Common myeloid progenitor, CD34-positive (primary cell): ENCODE measurements at regions not wholly inside any gene's neighbourhood (a gene's known extent, or its start where the extent isn't known, plus 50 kb on each side); places are given as distances from the start of the nearest gene placed in this dataset.

Source experiments
- CTCF ChIA-PET: fragments of 350-600 bp; sonication (Branson Sonifier 250); formaldehyde crosslinking; loops from one replicate; lab custom pipeline; 2021; ENCODE audit warnings: antibody characterized with exemption; lab: Charles Lee
- POLR2A ChIA-PET: fragments of 350-600 bp; sonication (Branson Sonifier 250); formaldehyde crosslinking; loops from one replicate; lab custom pipeline; 2021; ENCODE audit warnings: antibody characterized with exemption; lab: Charles Lee
- DNase-seq, 3 donors: peaks; one replicate each; pipeline versions ENCODE4 v3.0.0 to v3.0.0-alpha.2; 2013
- H3K27ac ChIP-seq, 2 experiments: 1 replicate in 1 of 2; 2 replicates in 1 of 2; pipeline ENCODE4 v1.7.0; 2013; ENCODE audit warnings: inconsistent platforms in 2 of 2, low read length in 2 of 2, mild to moderate bottlenecking in 2 of 2, low read depth in 1 of 2, moderate library complexity in 1 of 2; ENCODE audit not compliant: severe bottlenecking in 2 of 2, insufficient read depth in 1 of 2, poor library complexity in 1 of 2
- H3K27me3 ChIP-seq, 5 experiments: replicated peaks in 2 of 5; 1 replicate in 3 of 5; 2 replicates in 2 of 5; pipeline versions ENCODE4 v1.6.1 to v1.7.0; 2013; ENCODE audit warnings: low read length in 4 of 5, mild to moderate bottlenecking in 2 of 5, moderate library complexity in 2 of 5, inconsistent platforms in 1 of 5; ENCODE audit not compliant: insufficient read depth in 5 of 5, control insufficient read depth in 4 of 5
- H3K36me3 ChIP-seq, 4 experiments: 1 replicate in 2 of 4; 2 replicates in 2 of 4; pipeline versions ENCODE4 v1.6.1 to v1.7.0; 2013; ENCODE audit warnings: low read length in 3 of 4, control low read depth in 1 of 4, mild to moderate bottlenecking in 1 of 4; ENCODE audit not compliant: control insufficient read depth in 4 of 4, insufficient read depth in 4 of 4
- H3K4me1 ChIP-seq, 4 experiments: 1 replicate in 3 of 4; 2 replicates in 1 of 4; pipeline versions ENCODE4 v1.6.1 to v1.7.1; 2013; ENCODE audit warnings: low read length in 3 of 4, mild to moderate bottlenecking in 3 of 4, control low read depth in 1 of 4, inconsistent platforms in 1 of 4, moderate library complexity in 1 of 4; ENCODE audit not compliant: control insufficient read depth in 4 of 4, insufficient read depth in 4 of 4; ENCODE audit errors: control extremely low read depth in 1 of 4
- H3K4me3 ChIP-seq, 7 experiments: 1 replicate in 4 of 7; 2 replicates in 3 of 7; pipeline versions ENCODE4 v1.5.1 to v1.7.0; 2013; ENCODE audit warnings: mild to moderate bottlenecking in 7 of 7, low read length in 6 of 7, moderate library complexity in 6 of 7, inconsistent platforms in 2 of 7, low read depth in 2 of 7, control low read depth in 1 of 7; ENCODE audit not compliant: insufficient read depth in 4 of 7, control insufficient read depth in 1 of 7; ENCODE audit errors: extremely low read depth in 1 of 7
- H3K9me3 ChIP-seq, 5 experiments: 1 replicate in 4 of 5; 2 replicates in 1 of 5; pipeline versions ENCODE4 v1.6.1 to v1.7.1; 2013; ENCODE audit warnings: low read length in 4 of 5, mild to moderate bottlenecking in 2 of 5, inconsistent platforms in 1 of 5, low read depth in 1 of 5, moderate library complexity in 1 of 5; ENCODE audit not compliant: control insufficient read depth in 4 of 5, insufficient read depth in 2 of 5; ENCODE audit errors: control extremely low read depth in 1 of 5
- WGBS: methylation state at CpG from one replicate; pipeline ENCODE4 v1.1.5; 2013; ENCODE audit not compliant: insufficient coverage; 5-methylcytosine and 5-hydroxymethylcytosine counted together

DNA sequence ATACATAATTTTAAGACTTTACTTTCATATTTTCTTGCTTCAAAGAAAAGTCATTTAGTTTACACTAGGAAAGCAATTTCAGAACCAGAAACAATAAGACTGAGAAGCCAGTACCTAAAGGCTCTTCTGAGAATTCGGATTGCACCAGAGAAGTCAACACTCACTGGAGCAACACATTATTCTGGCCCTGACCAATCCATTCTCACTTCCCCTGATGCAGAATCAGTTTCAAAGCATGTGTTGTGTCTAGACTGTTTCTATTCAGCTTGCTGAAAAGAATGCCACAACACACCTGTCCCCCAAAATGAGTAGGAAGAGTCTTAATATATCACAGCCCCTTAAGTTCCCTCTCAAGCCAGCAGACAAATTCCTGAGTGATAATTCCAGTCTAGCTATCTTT is 1074.3 kb upstream of the TENM4 start:
- H3K4me1 ChIP-seq: no peaks in the 10 kb centered on the region
- no peak overlapping the region for H3K27ac ChIP-seq
- CTCF ChIA-PET: no interaction called here
- H3K9me3 ChIP-seq: peaks cover 0 to 3% (median 0%) of the 10 kb centered on the region in 5 experiments
- 60% methylated on average over 1 of the region's 1 CpG for whole genome bisulfite sequencing
- H3K27me3 ChIP-seq: no peaks in the 10 kb centered on the region
- POLR2A ChIA-PET: no interaction called here
- no peak overlapping the region for H3K4me3 ChIP-seq
- no peak for DNase-seq
- H3K36me3 ChIP-seq: no peaks in the 10 kb centered on the region

DNA sequence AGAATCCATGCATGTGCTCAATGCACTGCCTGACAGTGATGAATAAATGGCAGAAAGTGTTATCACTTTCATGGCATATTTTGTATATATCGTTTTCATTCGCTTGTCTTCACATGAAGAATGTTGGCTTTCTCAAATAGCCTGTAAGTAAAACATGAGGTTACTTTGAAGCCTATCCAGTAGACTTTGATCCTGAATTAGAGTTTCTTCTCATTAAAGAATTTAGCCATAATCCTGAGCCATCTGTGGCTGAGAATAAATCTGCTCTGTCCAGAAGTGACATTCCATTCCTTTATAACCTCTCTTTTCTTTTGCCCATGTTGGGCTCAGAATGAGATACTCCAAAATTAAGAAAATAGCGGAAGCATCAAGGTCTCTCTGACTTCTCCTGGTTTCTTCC is 1071.7 kb upstream of the TENM4 start:
- Histone ChIP-seq H3K9me3 (no peaks in the 10 kb centered on the region), H3K27ac (no peak overlapping the region), H3K4me3 (no peak overlapping the region), H3K27me3 (no peaks in the 10 kb centered on the region), H3K36me3 (no peaks in the 10 kb centered on the region), H3K4me1 (no peaks in the 10 kb centered on the region)
- ChIA-PET POLR2A (no interaction called here), CTCF (no interaction called here)
- no peak for DNase-seq
- 94% methylated on average over 3 of the region's 3 CpGs for WGBS

DNA sequence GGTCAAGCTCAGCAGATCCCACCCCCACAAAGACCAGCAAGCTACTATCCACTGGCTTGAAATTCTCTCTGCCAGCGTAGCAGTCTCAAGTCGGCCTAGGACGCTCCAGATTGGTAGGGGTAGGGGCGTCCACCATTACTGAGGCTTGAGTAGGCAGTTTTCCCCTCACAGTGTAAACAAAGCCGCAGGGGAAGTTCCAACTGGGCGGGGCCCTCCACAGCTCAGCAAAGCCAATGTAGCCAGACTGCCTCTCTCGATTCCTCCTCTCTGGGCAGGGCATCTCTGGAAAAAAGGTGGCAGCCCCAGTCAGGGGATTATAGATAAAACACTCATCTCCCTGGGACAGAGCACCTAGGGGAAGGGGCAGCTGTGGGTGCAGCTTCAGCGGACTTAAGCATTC is 1064.9 kb upstream of the TENM4 start:
- CTCF ChIA-PET: no interaction called here
- POLR2A ChIA-PET: no interaction called here
- H3K4me1 ChIP-seq: no peaks in the 10 kb centered on the region
- no peak overlapping the region for H3K4me3 ChIP-seq
- no peak for DNase-seq
- no peaks in the 10 kb centered on the region for H3K27me3 ChIP-seq
- H3K27ac ChIP-seq: no peak overlapping the region
- H3K9me3 ChIP-seq: peaks cover 0 to 3% (median 0%) of the 10 kb centered on the region in 5 experiments
- 88% methylated on average over 8 of the region's 8 CpGs for WGBS
- H3K36me3 ChIP-seq: no peaks in the 10 kb centered on the region

DNA sequence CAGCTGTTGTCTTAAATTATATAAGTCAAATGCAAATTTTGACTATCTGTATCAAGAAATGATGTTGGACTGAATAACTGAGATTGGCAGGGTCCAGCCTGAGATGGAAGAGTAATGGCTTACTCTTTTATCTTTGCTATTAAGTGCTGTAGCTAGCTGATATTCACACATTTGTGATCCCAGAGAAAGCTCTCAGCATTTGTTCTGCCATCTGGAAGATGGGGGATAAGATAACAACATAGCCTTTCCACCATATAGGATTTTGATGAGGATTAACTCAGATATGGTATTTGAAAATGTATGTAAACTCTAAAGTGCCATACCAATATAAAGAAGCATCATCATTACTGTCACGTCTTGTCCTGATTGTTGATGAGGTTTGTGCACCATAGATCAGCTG is 1063.2 kb upstream of the TENM4 start:
- POLR2A ChIA-PET: no interaction called here

DNA sequence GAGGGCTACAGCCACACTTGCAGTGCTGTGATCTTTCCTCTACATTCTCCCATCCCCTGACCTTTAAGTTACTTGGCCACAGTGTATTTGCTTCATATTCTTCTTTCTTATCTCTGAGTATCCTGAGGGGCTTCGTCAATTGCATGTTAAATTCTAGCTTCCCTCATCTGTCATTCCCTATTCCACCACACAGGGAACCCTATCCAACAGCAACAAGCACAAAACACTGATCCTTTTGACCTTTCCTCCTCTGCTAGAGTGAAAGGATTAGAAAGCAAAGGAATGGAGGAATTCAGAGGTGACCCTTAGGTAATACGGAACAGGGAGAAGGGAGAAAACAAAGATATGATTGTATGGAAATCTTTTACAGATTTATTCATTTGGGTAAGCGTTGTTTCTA is 1061.7 kb upstream of the TENM4 start:
- no peak overlapping the region for H3K27ac ChIP-seq
- ChIA-PET CTCF (no interaction called here), POLR2A (no interaction called here)

More for the DNA sequence above, 1063.2 kb upstream of the TENM4 start:
- WGBS: no CpG with 5 or more reads among the region's 1 CpG
- no peak overlapping the region for H3K27ac ChIP-seq
- CTCF ChIA-PET: no interaction called here
- no peaks in the 10 kb centered on the region for H3K27me3 ChIP-seq
- no peak for DNase-seq
- H3K36me3 ChIP-seq: no peaks in the 10 kb centered on the region
- no peak overlapping the region for H3K4me3 ChIP-seq
- H3K9me3 ChIP-seq: peaks cover 0 to 3% (median 0%) of the 10 kb centered on the region in 5 experiments
- H3K4me1 ChIP-seq: no peaks in the 10 kb centered on the region

DNA sequence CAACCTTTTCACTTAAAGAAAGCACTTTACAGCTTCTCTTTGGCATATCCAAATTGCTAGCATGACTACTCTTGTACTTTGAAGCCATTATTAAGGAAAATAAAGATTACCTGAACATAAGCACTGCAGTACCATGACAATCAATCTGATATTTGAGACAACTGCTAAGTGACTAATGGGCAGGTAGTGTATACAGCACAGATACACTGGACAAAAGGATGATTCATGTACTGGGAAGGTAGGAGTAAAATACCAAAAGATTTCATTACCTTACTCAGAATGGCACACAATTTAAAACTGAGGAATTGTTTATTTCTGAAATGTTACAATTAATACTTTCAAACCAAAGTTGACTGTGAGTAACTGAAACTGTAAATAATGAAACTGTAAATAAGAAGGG is 1054.3 kb upstream of the TENM4 start:
- Histone ChIP-seq H3K4me3 (no peak overlapping the region), H3K27ac (no peak overlapping the region), H3K4me1 (no peaks in the 10 kb centered on the region), H3K27me3 (no peaks in the 10 kb centered on the region), H3K9me3 (peaks cover 0 to 7% (median 2%) of the 10 kb centered on the region in 5 experiments), H3K36me3 (no peaks in the 10 kb centered on the region)
- no peak for DNase-seq
- ChIA-PET CTCF (no interaction called here), POLR2A (no interaction called here)

More for the DNA sequence above, 1061.7 kb upstream of the TENM4 start:
- H3K4me3 ChIP-seq: no peak overlapping the region
- 60% methylated on average over 1 of the region's 3 CpGs for WGBS
- H3K9me3 ChIP-seq: peaks cover 0 to 3% (median 0%) of the 10 kb centered on the region in 5 experiments
- no peak for DNase-seq
- no peaks in the 10 kb centered on the region for H3K27me3 ChIP-seq
- no peaks in the 10 kb centered on the region for H3K36me3 ChIP-seq
- H3K4me1 ChIP-seq: no peaks in the 10 kb centered on the region

DNA sequence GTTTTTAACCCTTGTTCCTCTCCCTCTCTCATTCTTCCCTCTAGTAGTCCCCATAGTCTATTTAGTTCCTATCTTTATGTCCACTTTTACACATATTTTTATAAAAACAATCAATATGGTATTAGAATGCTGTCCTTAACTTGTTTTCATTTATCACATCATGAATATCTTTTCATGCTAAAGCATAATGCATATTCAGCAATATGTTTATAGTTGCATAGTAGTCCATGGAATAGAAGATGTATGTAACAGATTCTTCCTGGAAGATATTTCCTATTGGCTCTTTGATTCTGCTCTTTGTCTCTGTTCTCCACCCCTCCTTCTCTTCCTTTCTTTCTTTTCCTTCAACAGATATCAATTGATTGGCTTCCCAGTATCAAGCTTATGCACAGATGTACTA is 1047.1 kb upstream of the TENM4 start:
- DNase-seq: no peak
- H3K4me1 ChIP-seq: no peaks in the 10 kb centered on the region
- H3K4me3 ChIP-seq: no peak overlapping the region
- H3K27me3 ChIP-seq: no peaks in the 10 kb centered on the region
- H3K9me3 ChIP-seq: no peaks in the 10 kb centered on the region
- H3K27ac ChIP-seq: no peak overlapping the region
- ChIA-PET CTCF (no interaction called here), POLR2A (no interaction called here)
- H3K36me3 ChIP-seq: no peaks in the 10 kb centered on the region
